GM23248 (cell line): ENCODE measurements at regions not wholly inside any gene's neighbourhood (a gene's known extent, or its start where the extent isn't known, plus 50 kb on each side); places are given as distances from the start of the nearest gene placed in this dataset.

Source experiments
- DNase-seq: peaks from one replicate; pipeline ENCODE4 v3.0.0-alpha.2; 2015
- H2AFZ ChIP-seq: fragments of 200-600 bp; sonication (generic); 2 replicates; pipeline ENCODE4 v1.6.1; 2016; ENCODE audit warnings: antibody characterized with exemption
- H3F3A ChIP-seq: fragments of 200-600 bp; sonication (generic); 2 replicates; pipeline ENCODE4 v1.6.1; 2016; ENCODE audit warnings: mild to moderate bottlenecking, antibody characterized with exemption, mixed run types; ENCODE audit not compliant: insufficient read depth
- H3K27ac ChIP-seq: fragments of 200-600 bp; sonication (generic); 2 replicates; pipeline ENCODE4 v1.5.1; 2016; ENCODE audit warnings: mild to moderate bottlenecking
- H3K27me3 ChIP-seq: fragments of 200-600 bp; sonication (generic); replicated peaks from 2 replicates; pipeline ENCODE4 v1.6.1; 2016; ENCODE audit warnings: mild to moderate bottlenecking; ENCODE audit not compliant: insufficient read depth
- H3K36me3 ChIP-seq: fragments of 200-600 bp; sonication (generic); 2 replicates; pipeline ENCODE4 v1.6.1; 2016; ENCODE audit warnings: low read depth, mild to moderate bottlenecking
- H3K4me1 ChIP-seq: fragments of 200-600 bp; sonication (generic); 2 replicates; pipeline ENCODE4 v1.6.1; 2016; ENCODE audit warnings: mild to moderate bottlenecking; ENCODE audit not compliant: insufficient read depth
- H3K4me2 ChIP-seq: fragments of 200-600 bp; sonication (generic); one replicate; pipeline ENCODE4 v1.6.1; 2016; ENCODE audit warnings: mild to moderate bottlenecking; ENCODE audit not compliant: unreplicated experiment
- H3K4me3 ChIP-seq: fragments of 200-600 bp; sonication (generic); 2 replicates; pipeline ENCODE4 v1.5.1; 2016; ENCODE audit warnings: mild to moderate bottlenecking
- H3K79me2 ChIP-seq: fragments of 200-600 bp; sonication (generic); 2 replicates; pipeline ENCODE4 v1.6.1; 2016; ENCODE audit warnings: mild to moderate bottlenecking; ENCODE audit not compliant: insufficient read depth
- H3K9ac ChIP-seq: fragments of 200-600 bp; sonication (generic); 2 replicates; pipeline ENCODE4 v1.6.1; 2016; ENCODE audit warnings: mild to moderate bottlenecking
- H3K9me2 ChIP-seq: fragments of 200-600 bp; sonication (generic); 2 replicates; pipeline ENCODE4 v1.6.1; 2016; ENCODE audit warnings: mixed run types, mild to moderate bottlenecking, moderate library complexity; ENCODE audit not compliant: insufficient read depth
- H3K9me3 ChIP-seq: fragments of 200-600 bp; sonication (generic); one replicate; pipeline ENCODE4 v1.6.1; 2017; ENCODE audit warnings: low read depth
- H4K20me1 ChIP-seq: fragments of 200-600 bp; sonication (generic); 2 replicates; pipeline ENCODE4 v1.6.0; 2016; ENCODE audit not compliant: insufficient read depth
- EZH2 ChIP-seq: fragments of 200-600 bp; sonication (generic); IDR thresholded peaks from 2 replicates; pipeline ENCODE4 v1.6.1; 2018; ENCODE audit warnings: antibody characterized with exemption, mild to moderate bottlenecking; ENCODE audit not compliant: insufficient read depth, poor library complexity, severe bottlenecking
- EZH2phosphoT487 ChIP-seq: fragments of 200-600 bp; sonication (generic); IDR thresholded peaks from 2 replicates; pipeline ENCODE4 v1.6.1; 2018; ENCODE audit warnings: antibody characterized with exemption, moderate library complexity, mild to moderate bottlenecking, low read depth; ENCODE audit not compliant: insufficient read depth
- WGBS, 2 experiments: methylation state at CpG; one replicate each; pipeline ENCODE4 v1.1.6; 2015 to 2017; ENCODE audit warnings: low lambda C conversion rate in 2 of 2, low coverage in 1 of 2; ENCODE audit errors: missing lambda C conversion rate in 2 of 2; 5-methylcytosine and 5-hydroxymethylcytosine counted together
- in situ Hi-C: fragments of 300-500 bp; cut with MboI; formaldehyde crosslinking; loops from 2 replicates; pipeline ENCODE4 v1.15.0; 2020

DNA sequence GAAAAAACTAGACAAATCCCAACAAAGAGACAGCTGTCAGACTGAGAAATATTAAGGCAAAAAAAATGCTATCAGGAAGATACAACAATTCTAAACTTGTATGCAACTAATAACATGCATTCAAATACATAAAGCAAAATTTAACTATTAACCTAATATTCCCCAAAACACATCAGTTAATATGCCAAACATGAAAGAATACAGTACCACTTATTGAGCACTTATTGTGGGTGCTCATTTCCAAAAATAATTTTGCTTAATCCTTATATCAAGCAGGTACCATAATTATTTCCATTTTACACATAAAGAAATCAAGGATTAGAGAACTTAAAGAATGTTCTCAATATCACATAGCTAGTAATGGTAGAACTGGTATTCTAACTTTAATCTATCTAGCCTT is 67.7 kb upstream of the HMGXB4 start:
- Histone ChIP-seq H3K4me3 (no peak overlapping the region), H3K27ac (no peak overlapping the region), H2AFZ (no peak overlapping the region), H3K4me1 (no peaks in the 10 kb centered on the region), H3K79me2 (no peaks in the 10 kb centered on the region), H3K9me2 (no peaks in the 10 kb centered on the region), H3F3A (no peaks in the 10 kb centered on the region), H3K36me3 (no peaks in the 10 kb centered on the region), H3K9ac (no peak overlapping the region), H4K20me1 (no peaks in the 10 kb centered on the region), H3K4me2 (no peak overlapping the region), H3K9me3 (peaks cover 7% of the 10 kb centered on the region), H3K27me3 (no peaks in the 10 kb centered on the region)
- DNase-seq: no peak
- in situ Hi-C loops: no loop called here
- TF ChIP-seq EZH2 (no peak), EZH2phosphoT487 (no peak)

DNA sequence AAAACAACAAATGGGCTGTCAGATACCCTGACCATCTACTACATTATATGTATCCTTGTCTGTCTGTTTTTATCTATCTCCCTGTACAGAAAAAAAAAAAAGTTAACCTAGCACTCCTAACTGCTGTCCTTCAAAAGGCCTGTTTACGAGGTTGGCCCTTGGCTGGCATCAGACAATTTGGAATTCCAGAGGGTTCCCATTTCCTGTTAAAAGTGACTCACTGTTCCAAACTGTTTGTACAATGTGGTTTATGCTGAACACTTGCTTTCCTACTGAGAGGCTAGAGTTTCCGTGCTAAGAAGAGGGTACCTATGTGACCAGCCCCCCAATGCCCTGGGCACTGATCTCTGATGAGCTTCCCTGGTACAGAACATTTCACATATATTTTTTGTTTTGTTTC is 65.9 kb upstream of the HMGXB4 start:
- Histone ChIP-seq H2AFZ (no peak overlapping the region), H3K36me3 (no peaks in the 10 kb centered on the region), H3K27me3 (no peaks in the 10 kb centered on the region), H3K9me2 (no peaks in the 10 kb centered on the region), H3K4me3 (no peak overlapping the region), H3K4me1 (no peaks in the 10 kb centered on the region), H3K9me3 (peaks cover 7% of the 10 kb centered on the region), H3K9ac (no peak overlapping the region), H3K79me2 (no peaks in the 10 kb centered on the region), H3K27ac (no peak overlapping the region), H3F3A (no peaks in the 10 kb centered on the region), H4K20me1 (no peaks in the 10 kb centered on the region), H3K4me2 (no peak overlapping the region)
- TF ChIP-seq EZH2 (no peak), EZH2phosphoT487 (no peak)
- DNase-seq: peak; percentile 7
- in situ Hi-C loops: no loop called here
- WGBS, 2 experiments: 17 to 21% methylated on average over 2 of the region's 2 CpGs

DNA sequence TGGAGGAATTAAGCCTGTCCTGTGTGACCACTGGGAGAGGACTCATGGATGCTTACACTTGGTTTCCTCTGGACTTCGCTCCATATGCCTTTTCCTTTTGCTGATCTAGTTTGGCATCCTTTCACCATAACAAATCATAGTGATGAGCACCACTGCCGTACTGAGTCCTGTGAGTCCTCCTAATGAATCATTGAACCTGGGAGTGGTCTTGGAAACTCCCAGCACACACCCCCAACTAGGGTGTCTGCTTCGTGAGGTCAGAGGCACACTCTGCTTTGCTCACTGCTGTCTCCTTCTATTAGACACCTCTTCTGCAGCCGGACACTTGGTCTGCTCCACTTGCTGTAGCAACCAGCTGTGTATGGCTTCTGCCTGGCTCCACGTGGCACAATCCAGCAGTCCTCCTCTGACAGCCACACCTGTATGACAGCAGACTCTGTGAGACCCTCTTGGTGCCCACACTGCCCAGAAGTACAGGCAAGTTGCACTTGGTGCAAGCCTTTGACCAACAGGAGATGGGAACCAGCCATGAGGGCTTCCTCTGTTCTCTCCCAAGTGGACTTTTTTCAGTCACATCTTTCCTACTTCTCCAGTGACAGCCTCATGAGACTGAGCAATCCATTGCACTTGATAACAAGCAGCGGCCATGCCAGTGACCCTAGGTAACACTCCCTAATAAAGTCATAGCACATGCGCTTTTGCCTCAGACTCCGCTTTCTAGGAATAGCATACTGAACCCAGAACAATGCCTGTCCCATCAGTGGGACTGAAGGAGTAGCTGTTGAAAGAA is 65.0 kb upstream of the HMGXB4 start:
- TF ChIP-seq EZH2phosphoT487: no peak
- no peak for TF ChIP-seq EZH2
- 48 to 53% methylated on average over 8 of the region's 8 CpGs for WGBS, 2 experiments

DNA sequence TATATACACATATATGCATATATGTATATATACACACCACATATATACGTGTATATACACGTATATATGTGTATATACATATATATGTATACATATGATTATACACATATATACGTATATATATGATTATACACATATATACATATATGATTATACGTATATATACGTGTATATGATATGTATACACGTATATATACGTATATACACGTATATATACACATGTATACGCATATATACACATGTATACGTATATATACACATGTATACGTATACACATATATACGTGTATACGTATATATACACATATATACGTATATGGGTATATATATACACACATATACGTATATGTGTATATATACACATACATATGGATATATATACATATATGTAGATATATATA is 62.1 kb upstream of the HMGXB4 start:
- Histone ChIP-seq H3K4me3 (no peak overlapping the region), H3F3A (no peaks in the 10 kb centered on the region), H3K79me2 (no peaks in the 10 kb centered on the region), H3K4me1 (no peaks in the 10 kb centered on the region), H3K9me3 (no peaks in the 10 kb centered on the region), H4K20me1 (no peaks in the 10 kb centered on the region), H3K27ac (no peak overlapping the region), H3K27me3 (peaks cover 7% of the 10 kb centered on the region; the same call in 1 of the 2 replicates), H2AFZ (no peak overlapping the region), H3K9ac (no peak overlapping the region), H3K36me3 (no peaks in the 10 kb centered on the region), H3K4me2 (no peak overlapping the region), H3K9me2 (no peaks in the 10 kb centered on the region)
- in situ Hi-C loops: no loop called here
- TF ChIP-seq EZH2: no peak
- no peak for TF ChIP-seq EZH2phosphoT487
- DNase-seq: no peak
- 47 to 51% methylated on average over 15 of the region's 15 CpGs for WGBS, 2 experiments

More for the DNA sequence above, 65.0 kb upstream of the HMGXB4 start:
- in situ Hi-C loops: no loop called here
- Histone ChIP-seq H3K9me2 (no peaks in the 10 kb centered on the region), H3K4me2 (no peak overlapping the region), H3F3A (no peaks in the 10 kb centered on the region), H3K4me3 (no peak overlapping the region), H3K9ac (no peak overlapping the region), H3K9me3 (peaks cover 7% of the 10 kb centered on the region), H3K36me3 (no peaks in the 10 kb centered on the region), H2AFZ (no peak overlapping the region), H3K27me3 (no peaks in the 10 kb centered on the region), H3K27ac (no peak overlapping the region), H4K20me1 (no peaks in the 10 kb centered on the region), H3K4me1 (no peaks in the 10 kb centered on the region), H3K79me2 (no peaks in the 10 kb centered on the region)
- DNase-seq: no peak

DNA sequence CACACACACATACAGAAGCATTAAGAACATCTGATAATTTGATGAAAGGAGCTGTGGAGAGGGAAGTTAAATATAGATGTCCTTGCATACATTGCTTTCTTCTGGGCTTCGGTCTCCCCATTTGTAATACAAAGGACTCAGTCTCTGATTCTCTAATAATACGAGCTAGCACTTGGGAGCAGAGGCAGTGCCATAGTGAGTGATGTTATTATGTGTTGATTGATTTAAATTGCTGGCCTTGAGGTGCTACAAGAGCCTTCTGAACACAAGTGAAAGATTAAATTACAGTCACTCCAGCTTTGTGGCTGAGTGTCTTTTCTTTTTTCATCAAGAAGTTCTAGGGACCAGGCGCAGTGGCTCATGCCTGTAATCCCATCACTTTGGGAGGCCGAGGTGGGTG is 61.5 kb upstream of the HMGXB4 start:
- Histone ChIP-seq H3K9ac (no peak overlapping the region), H3K4me2 (no peak overlapping the region), H3F3A (no peaks in the 10 kb centered on the region), H3K9me2 (no peaks in the 10 kb centered on the region), H2AFZ (no peak overlapping the region), H3K4me3 (no peak overlapping the region), H3K27ac (no peak overlapping the region), H3K9me3 (no peaks in the 10 kb centered on the region), H3K36me3 (no peaks in the 10 kb centered on the region), H3K27me3 (peaks cover 7% of the 10 kb centered on the region; the same call in 1 of the 2 replicates), H3K4me1 (no peaks in the 10 kb centered on the region), H4K20me1 (no peaks in the 10 kb centered on the region), H3K79me2 (no peaks in the 10 kb centered on the region)
- in situ Hi-C loops: no loop called here
- TF ChIP-seq EZH2: no peak
- TF ChIP-seq EZH2phosphoT487: no peak
- no peak for DNase-seq
- WGBS, 2 experiments: 52% methylated on average over 4 of the region's 4 CpGs
